ENCODE measurements at regions not wholly inside any gene's neighbourhood (a gene's known extent, or its start where the extent isn't known, plus 50 kb on each side); places are given as distances from the start of the nearest gene placed in this dataset.

- no peak for FAIRE-seq
- Histone ChIP-seq H3K23me2 (ENCODE audit: low read depth, low read length) (no peaks in the 10 kb centered on the region), H3K4me1 (replicated peaks in 1 of 4; ENCODE audit: control insufficient read depth in 3 of 4, insufficient read depth in 4 of 4, low read length in 3 of 4) (peaks cover 0 to 2% (median 0%) of the 10 kb centered on the region in 4 experiments; a peak in 1 of 7 replicates), H3K14ac (ENCODE audit: insufficient read length) (no peak overlapping the region), H3K27me3 (replicated peaks in 1 of 4; ENCODE audit: control insufficient read depth in 3 of 4, extremely low read depth in 1 of 4, insufficient read depth in 3 of 4, low read length in 3 of 4) (no peaks in the 10 kb centered on the region), H3K79me2 (ENCODE audit: control insufficient read depth in 1 of 2, insufficient read depth in 2 of 2, low read length in 2 of 2) (no peaks in the 10 kb centered on the region), H3K4me2 (ENCODE audit: insufficient read depth in 1 of 2, low read depth in 2 of 2, low read length in 2 of 2) (no peak overlapping the region), H4K8ac (ENCODE audit: extremely low read depth, insufficient read depth, low read length) (no peak overlapping the region), H4K5ac (ENCODE audit: insufficient read length, low read depth, low read length) (no peak overlapping the region), H3K23ac (ENCODE audit: insufficient read length) (no peak overlapping the region), H3K56ac (replicated peaks; ENCODE audit: insufficient read length, low read depth, low read length) (no peak overlapping the region), H3K18ac (ENCODE audit: extremely low read depth, low read length) (no peak overlapping the region), H3K9ac (replicated peaks in 1 of 4; ENCODE audit: extremely low read depth in 1 of 4, low read depth in 3 of 4, low read length in 3 of 4) (no peak overlapping the region), H3K27ac (ENCODE audit: low read depth, low read length) (no peak overlapping the region), H2BK20ac (ENCODE audit: low read length) (no peak overlapping the region), H3K9me3 (ENCODE audit: insufficient read depth in 2 of 2, low read depth in 1 of 2, low read length in 1 of 2) (no peaks in the 10 kb centered on the region), H3K36me3 (ENCODE audit: control insufficient read depth in 2 of 4, insufficient read depth in 4 of 4, low read length in 3 of 4) (no peaks in the 10 kb centered on the region), H2AFZ (ENCODE audit: low read length) (no peak overlapping the region), H3K4ac (replicated peaks; ENCODE audit: insufficient read length, low read depth, low read length) (no peak overlapping the region), H3K79me1 (ENCODE audit: low read depth, low read length) (no peaks in the 10 kb centered on the region), H2BK120ac (replicated peaks; ENCODE audit: low read depth, low read length) (no peak overlapping the region), H2BK12ac (ENCODE audit: low read depth, low read length) (no peak overlapping the region), H4K91ac (replicated peaks; ENCODE audit: insufficient read length, low read length) (no peak overlapping the region), H2BK15ac (ENCODE audit: low read length) (no peak overlapping the region), H2AK5ac (ENCODE audit: low read depth, low read length) (no peak overlapping the region), H2BK5ac (ENCODE audit: low read depth, low read length) (no peak overlapping the region), H3K4me3 (ENCODE audit: extremely low read depth in 1 of 4, insufficient read depth in 2 of 4, low read depth in 3 of 4, low read length in 4 of 4) (no peak overlapping the region), H4K20me1 (replicated peaks in 1 of 2; ENCODE audit: control insufficient read depth in 1 of 2, insufficient read depth in 2 of 2, low read length in 2 of 2) (no peaks in the 10 kb centered on the region)
- DNase-seq (ENCODE audit: low read depth in 1 of 2, low spot score in 2 of 2) = no peak
- 96% methylated on average over 5 of the region's 5 CpGs; no CpG with 5 or more reads in 1 of the 2 experiments for WGBS, 2 experiments (ENCODE audit: extremely low coverage in 1 of 2, insufficient coverage in 1 of 2, insufficient read length in 1 of 2, insufficient replicate concordance in 2 of 2, low coverage in 1 of 2, low lambda C conversion rate in 2 of 2, missing lambda C conversion rate in 1 of 2)
- POLR2A ChIA-PET (ENCODE audit: partially characterized antibody) = no interaction called here
- CTCF ChIA-PET (ENCODE audit: partially characterized antibody) = interaction anchor here (0.8 to 1.5 kb wide), 4 partner anchors 20 to 54 kb away, joined by 3 to 4 read pairs (median 3); no protein-coding TSS in a partner anchor
- no peak for TF ChIP-seq SUZ12 (IDR thresholded peaks at IDR 0.05; ENCODE audit: low read length)
- no peak for TF ChIP-seq MAX (IDR thresholded peaks at IDR 0.05)
- TF ChIP-seq TAF1 (IDR thresholded peaks at IDR 0.05; ENCODE audit: low read depth, low read length) = no peak
- no peak for TF ChIP-seq SIX5 (IDR thresholded peaks at IDR 0.05; ENCODE audit: low read depth, low read length)
- TF ChIP-seq HDAC2 (IDR thresholded peaks at IDR 0.05; ENCODE audit: borderline replicate concordance in 1 of 2, low read depth in 2 of 2, low read length in 2 of 2) = no peak
- TF ChIP-seq CBX5 (IDR thresholded peaks at IDR 0.05; ENCODE audit: low read depth, low read length) = no peak
These were observed 618.6 kb upstream of the TMEM132C start for GRCh38 chr12:127648321-127648720.
